ENCODE measurements at regions not wholly inside any gene's neighbourhood (a gene's known extent, or its start where the extent isn't known, plus 50 kb on each side); places are given as distances from the start of the nearest gene placed in this dataset.

DNA sequence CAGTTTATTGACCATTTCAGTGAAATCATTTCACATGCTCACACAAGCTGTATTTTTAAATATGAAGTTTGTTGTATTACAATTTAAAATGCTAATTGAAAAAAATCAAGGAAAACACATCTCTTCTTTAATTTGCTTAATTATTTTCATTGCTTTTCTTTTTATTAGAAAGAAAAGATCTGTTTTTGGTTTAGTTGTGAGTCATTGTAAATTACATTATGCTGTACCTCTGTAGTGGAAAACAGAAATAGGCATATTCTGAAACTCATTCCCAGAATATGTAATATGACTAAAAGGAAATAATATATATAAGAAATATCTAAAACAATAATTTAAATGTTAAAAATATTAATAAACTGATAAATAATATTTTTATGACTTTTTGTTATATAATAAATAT lies 161.9 kb downstream of the HGF start:
- H3K36me3 ChIP-seq (ENCODE audit: insufficient read depth, low read length): no peaks in the 10 kb centered on the region
- no peak for DNase-seq (ENCODE audit: insufficient read length, low spot score, missing footprints)
- H3K4me1 ChIP-seq (ENCODE audit: insufficient read depth, low read length): peaks cover 25% of the 10 kb centered on the region
- H2AFZ ChIP-seq (ENCODE audit: low read length): no peak overlapping the region
- H3K27ac ChIP-seq (ENCODE audit: low read depth, low read length): no peak overlapping the region
- H3K79me2 ChIP-seq (ENCODE audit: insufficient read depth, low read length): no peaks in the 10 kb centered on the region
- H4K20me1 ChIP-seq (ENCODE audit: insufficient read depth, low read length): no peaks in the 10 kb centered on the region
- H3K4me3 ChIP-seq (ENCODE audit: insufficient read depth, low read length): no peak overlapping the region
- TF ChIP-seq, protein P1, sequence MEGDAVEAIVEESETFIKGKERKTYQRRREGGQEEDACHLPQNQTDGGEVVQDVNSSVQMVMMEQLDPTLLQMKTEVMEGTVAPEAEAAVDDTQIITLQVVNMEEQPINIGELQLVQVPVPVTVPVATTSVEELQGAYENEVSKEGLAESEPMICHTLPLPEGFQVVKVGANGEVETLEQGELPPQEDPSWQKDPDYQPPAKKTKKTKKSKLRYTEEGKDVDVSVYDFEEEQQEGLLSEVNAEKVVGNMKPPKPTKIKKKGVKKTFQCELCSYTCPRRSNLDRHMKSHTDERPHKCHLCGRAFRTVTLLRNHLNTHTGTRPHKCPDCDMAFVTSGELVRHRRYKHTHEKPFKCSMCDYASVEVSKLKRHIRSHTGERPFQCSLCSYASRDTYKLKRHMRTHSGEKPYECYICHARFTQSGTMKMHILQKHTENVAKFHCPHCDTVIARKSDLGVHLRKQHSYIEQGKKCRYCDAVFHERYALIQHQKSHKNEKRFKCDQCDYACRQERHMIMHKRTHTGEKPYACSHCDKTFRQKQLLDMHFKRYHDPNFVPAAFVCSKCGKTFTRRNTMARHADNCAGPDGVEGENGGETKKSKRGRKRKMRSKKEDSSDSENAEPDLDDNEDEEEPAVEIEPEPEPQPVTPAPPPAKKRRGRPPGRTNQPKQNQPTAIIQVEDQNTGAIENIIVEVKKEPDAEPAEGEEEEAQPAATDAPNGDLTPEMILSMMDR (IDR thresholded peaks at IDR 0.05; ENCODE audit: extremely low read depth, low read depth, low read length): no peak
- H3K4me2 ChIP-seq (ENCODE audit: insufficient read depth, low read length): no peak overlapping the region
- no peaks in the 10 kb centered on the region for H3K27me3 ChIP-seq (ENCODE audit: insufficient read depth, low read length)
- no peaks in the 10 kb centered on the region for H3K9me3 ChIP-seq (ENCODE audit: low read depth, low read length)

DNA sequence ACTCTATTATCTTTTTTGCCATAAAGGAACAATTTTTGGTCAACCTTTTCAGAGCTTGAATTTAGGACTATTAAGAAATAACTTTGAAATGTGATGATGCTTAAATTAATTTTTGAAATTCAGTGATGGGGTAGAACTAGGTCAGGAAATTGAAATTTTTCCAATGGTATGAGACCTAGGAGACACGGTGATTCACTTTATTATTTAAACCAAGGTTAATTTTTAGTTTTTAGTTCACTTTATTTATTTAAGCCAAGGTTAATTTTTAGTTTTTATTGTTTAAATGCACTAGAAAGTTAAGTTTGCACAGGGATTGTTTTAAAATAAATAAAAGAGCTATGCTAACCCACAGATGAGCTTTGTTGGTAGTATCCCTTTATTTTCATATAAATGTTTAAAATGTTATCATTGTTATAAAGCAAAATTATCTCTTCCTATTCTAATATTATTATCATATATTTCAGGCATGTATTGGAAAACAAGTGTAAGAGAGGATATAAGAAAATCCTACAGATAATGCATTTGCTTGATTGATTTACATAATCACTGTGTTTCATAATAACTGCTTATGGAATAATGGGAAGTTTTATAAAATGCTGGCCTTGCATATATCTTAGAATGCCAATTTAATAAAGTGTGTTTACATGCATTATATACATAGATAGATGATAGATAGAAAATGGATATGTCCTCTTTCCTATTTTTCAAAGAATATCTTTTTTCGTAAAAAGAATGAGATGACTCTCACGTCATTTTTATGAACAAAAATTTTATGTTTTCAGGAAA lies 163.6 kb downstream of the HGF start:
- Histone ChIP-seq H3K79me2 (ENCODE audit: insufficient read depth, low read length) (no peaks in the 10 kb centered on the region), H4K20me1 (ENCODE audit: insufficient read depth, low read length) (no peaks in the 10 kb centered on the region)
- TF ChIP-seq, protein P1 (IDR thresholded peaks at IDR 0.05; ENCODE audit: extremely low read depth, low read depth, low read length): no peak

DNA sequence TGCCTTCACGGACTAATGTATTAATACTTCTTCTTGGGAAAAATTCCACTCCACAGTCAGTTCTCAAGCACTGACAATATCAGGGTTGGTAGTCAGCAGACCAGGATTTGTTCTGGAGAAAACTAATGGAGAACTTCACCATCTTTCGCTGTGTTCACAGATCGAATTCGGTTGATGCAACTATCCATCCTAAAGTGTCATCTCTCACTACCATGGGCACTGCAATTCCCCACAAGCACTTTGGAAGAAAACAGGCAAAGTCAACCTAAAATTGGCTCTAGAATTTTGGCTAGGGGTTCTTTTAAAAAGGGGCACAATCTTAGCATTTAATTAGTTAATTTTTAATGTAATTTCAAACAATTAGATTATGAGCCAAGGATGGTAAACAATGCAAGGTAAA lies 164.4 kb downstream of the HGF start:
- TF ChIP-seq, protein P1 (IDR thresholded peaks at IDR 0.05; ENCODE audit: extremely low read depth, low read depth, low read length): no peak
- no peaks in the 10 kb centered on the region for H3K36me3 ChIP-seq (ENCODE audit: insufficient read depth, low read length)
- H3K27me3 ChIP-seq (ENCODE audit: insufficient read depth, low read length): no peaks in the 10 kb centered on the region
- no peak overlapping the region for H3K4me2 ChIP-seq (ENCODE audit: insufficient read depth, low read length)
- no peaks in the 10 kb centered on the region for H3K79me2 ChIP-seq (ENCODE audit: insufficient read depth, low read length)
- H3K4me1 ChIP-seq (ENCODE audit: insufficient read depth, low read length): peaks cover 40% of the 10 kb centered on the region
- H3K9me3 ChIP-seq (ENCODE audit: low read depth, low read length): no peaks in the 10 kb centered on the region
- H4K20me1 ChIP-seq (ENCODE audit: insufficient read depth, low read length): no peaks in the 10 kb centered on the region
- H3K27ac ChIP-seq (ENCODE audit: low read depth, low read length): peak overlapping the region; percentile 71
- H3K4me3 ChIP-seq (ENCODE audit: insufficient read depth, low read length): no peak overlapping the region
- DNase-seq (ENCODE audit: insufficient read length, low spot score, missing footprints): no peak
- no peak overlapping the region for H2AFZ ChIP-seq (ENCODE audit: low read length)

More for the DNA sequence above, 163.6 kb downstream of the HGF start:
- Histone ChIP-seq H2AFZ (ENCODE audit: low read length) (no peak overlapping the region), H3K9me3 (ENCODE audit: low read depth, low read length) (no peaks in the 10 kb centered on the region), H3K27me3 (ENCODE audit: insufficient read depth, low read length) (no peaks in the 10 kb centered on the region), H3K36me3 (ENCODE audit: insufficient read depth, low read length) (no peaks in the 10 kb centered on the region), H3K4me3 (ENCODE audit: insufficient read depth, low read length) (no peak overlapping the region), H3K4me2 (ENCODE audit: insufficient read depth, low read length) (no peak overlapping the region), H3K4me1 (ENCODE audit: insufficient read depth, low read length) (peaks cover 34% of the 10 kb centered on the region), H3K27ac (ENCODE audit: low read depth, low read length) (no peak overlapping the region)
- no peak for DNase-seq (ENCODE audit: insufficient read length, low spot score, missing footprints)

DNA sequence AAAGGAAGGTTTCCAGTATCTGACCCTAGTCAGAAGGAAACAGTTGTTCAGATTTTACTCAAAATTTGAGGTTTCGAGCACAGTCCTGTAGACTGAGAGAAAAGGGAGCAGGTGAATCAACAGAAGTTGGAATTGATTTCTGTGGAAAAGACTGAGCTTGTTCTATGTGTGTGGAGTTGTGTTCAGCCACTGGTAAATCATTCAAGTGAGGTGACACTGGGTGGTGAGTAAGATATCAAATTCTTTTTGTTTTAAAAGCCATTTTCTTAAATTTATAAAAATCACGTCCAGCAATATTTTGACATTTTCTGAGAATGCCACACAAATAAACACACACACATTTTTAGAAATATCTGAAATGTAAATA lies 165.1 kb downstream of the HGF start:
- H3K27ac ChIP-seq (ENCODE audit: low read depth, low read length): peak overlapping the region; percentile 71
- no peak overlapping the region for H3K4me3 ChIP-seq (ENCODE audit: insufficient read depth, low read length)
- H3K9me3 ChIP-seq (ENCODE audit: low read depth, low read length): no peaks in the 10 kb centered on the region
- TF ChIP-seq, protein P1 (IDR thresholded peaks at IDR 0.05; ENCODE audit: extremely low read depth, low read depth, low read length): no peak
- DNase-seq (ENCODE audit: insufficient read length, low spot score, missing footprints): no peak
- H3K36me3 ChIP-seq (ENCODE audit: insufficient read depth, low read length): no peaks in the 10 kb centered on the region
- H2AFZ ChIP-seq (ENCODE audit: low read length): no peak overlapping the region
- H3K4me1 ChIP-seq (ENCODE audit: insufficient read depth, low read length): peaks cover 47% of the 10 kb centered on the region
- no peaks in the 10 kb centered on the region for H3K27me3 ChIP-seq (ENCODE audit: insufficient read depth, low read length)
- H3K4me2 ChIP-seq (ENCODE audit: insufficient read depth, low read length): peak overlapping the region; percentile 38
- H3K79me2 ChIP-seq (ENCODE audit: insufficient read depth, low read length): no peaks in the 10 kb centered on the region
- no peaks in the 10 kb centered on the region for H4K20me1 ChIP-seq (ENCODE audit: insufficient read depth, low read length)
